ENCODE measurements at regions not wholly inside any gene's neighbourhood (a gene's known extent, or its start where the extent isn't known, plus 50 kb on each side); places are given as distances from the start of the nearest gene placed in this dataset.

DNA sequence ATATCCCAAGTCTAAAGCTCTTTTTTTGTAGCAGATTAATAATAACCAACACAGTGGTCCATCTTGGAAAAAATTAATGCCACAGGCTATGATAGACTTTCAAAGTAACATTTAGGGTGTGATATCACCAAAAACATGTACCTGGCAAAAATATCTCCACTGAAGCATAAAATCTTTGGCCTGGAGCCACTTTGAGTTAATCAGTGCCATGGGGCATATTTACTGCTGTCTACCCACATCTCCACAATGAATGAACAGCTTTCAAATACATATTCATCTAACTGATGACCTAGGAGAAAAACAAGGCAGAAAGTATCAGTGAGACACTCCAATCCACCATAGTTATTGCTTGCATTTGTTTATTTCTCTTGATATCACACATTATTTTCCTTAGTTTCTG lies 296.0 kb upstream of the MDFIC2 start:
- Histone ChIP-seq H3K27me3 (ENCODE audit: control insufficient read depth in 3 of 3, insufficient read depth in 3 of 3, low read depth in 1 of 3, low read length in 3 of 3) (no peaks in the 10 kb centered on the region), H3K27ac (replicated peaks; ENCODE audit: low read length) (no peak overlapping the region), H3K4ac (ENCODE audit: low read length) (no peak overlapping the region), H2BK15ac (ENCODE audit: low read length) (no peak overlapping the region), H2AK5ac (ENCODE audit: low read depth, low read length) (no peak overlapping the region), H2BK5ac (ENCODE audit: low read length) (no peak overlapping the region), H3K4me1 (ENCODE audit: control insufficient read depth in 2 of 2, insufficient read depth in 1 of 2, low read depth in 1 of 2, low read length in 2 of 2) (peaks cover 0 to 2% of the 10 kb centered on the region in 2 donors), H2BK120ac (ENCODE audit: low read depth, low read length) (no peak overlapping the region), H4K8ac (ENCODE audit: low read depth, low read length) (no peak overlapping the region), H2BK12ac (ENCODE audit: low read length) (no peak overlapping the region), H3K9ac (ENCODE audit: low read depth, low read length, poor library complexity) (no peak overlapping the region), H3K18ac (ENCODE audit: low read length) (no peak overlapping the region), H3K9me3 (replicated peaks in 1 of 2; ENCODE audit: control insufficient read depth in 2 of 2, insufficient read depth in 1 of 2, low read depth in 1 of 2, low read length in 2 of 2) (peaks cover 0 to 1% of the 10 kb centered on the region in 2 donors), H3K4me2 (ENCODE audit: insufficient read depth, low read length, poor library complexity, severe bottlenecking) (no peak overlapping the region), H3K4me3 (ENCODE audit: low read length in 2 of 2) (no peak overlapping the region), H3K14ac (ENCODE audit: low read length) (no peak overlapping the region), H3K79me1 (ENCODE audit: low read depth, low read length) (peaks cover 1% of the 10 kb centered on the region), H4K91ac (ENCODE audit: low read depth, low read length, poor library complexity) (no peak overlapping the region), H3K36me3 (replicated peaks in 1 of 2; ENCODE audit: control insufficient read depth in 2 of 2, insufficient read depth in 2 of 2, low read length in 2 of 2) (no peaks in the 10 kb centered on the region), H2AFZ (ENCODE audit: low read length) (no peak overlapping the region), H3K23ac (ENCODE audit: low read depth, low read length, poor library complexity) (no peak overlapping the region)
- no peak for DNase-seq (ENCODE audit: low spot score)

GRCh38 chr3:70607469-70607868 lies 295.0 kb upstream of the MDFIC2 start:
- Histone ChIP-seq H2BK15ac (ENCODE audit: low read length) (no peak overlapping the region), H3K18ac (ENCODE audit: low read length) (no peak overlapping the region), H3K27ac (replicated peaks; ENCODE audit: low read length) (no peak overlapping the region), H3K4me2 (ENCODE audit: insufficient read depth, low read length, poor library complexity, severe bottlenecking) (no peak overlapping the region), H3K79me1 (ENCODE audit: low read depth, low read length) (peaks cover 1% of the 10 kb centered on the region), H4K8ac (ENCODE audit: low read depth, low read length) (no peak overlapping the region), H3K27me3 (ENCODE audit: control insufficient read depth in 3 of 3, insufficient read depth in 3 of 3, low read depth in 1 of 3, low read length in 3 of 3) (no peaks in the 10 kb centered on the region), H2BK12ac (ENCODE audit: low read length) (no peak overlapping the region), H3K23ac (ENCODE audit: low read depth, low read length, poor library complexity) (no peak overlapping the region), H3K14ac (ENCODE audit: low read length) (no peak overlapping the region), H3K9ac (ENCODE audit: low read depth, low read length, poor library complexity) (no peak overlapping the region), H3K36me3 (replicated peaks in 1 of 2; ENCODE audit: control insufficient read depth in 2 of 2, insufficient read depth in 2 of 2, low read length in 2 of 2) (no peaks in the 10 kb centered on the region), H3K4ac (ENCODE audit: low read length) (no peak overlapping the region), H2BK120ac (ENCODE audit: low read depth, low read length) (no peak overlapping the region), H3K9me3 (replicated peaks in 1 of 2; ENCODE audit: control insufficient read depth in 2 of 2, insufficient read depth in 1 of 2, low read depth in 1 of 2, low read length in 2 of 2) (no peaks in the 10 kb centered on the region), H2AFZ (ENCODE audit: low read length) (no peak overlapping the region), H3K4me1 (ENCODE audit: control insufficient read depth in 2 of 2, insufficient read depth in 1 of 2, low read depth in 1 of 2, low read length in 2 of 2) (peaks cover 0 to 2% of the 10 kb centered on the region in 2 donors), H4K91ac (ENCODE audit: low read depth, low read length, poor library complexity) (no peak overlapping the region), H2BK5ac (ENCODE audit: low read length) (no peak overlapping the region), H3K4me3 (ENCODE audit: low read length in 2 of 2) (no peak overlapping the region), H2AK5ac (ENCODE audit: low read depth, low read length) (no peak overlapping the region)
- no CpG with 5 or more reads among the region's 4 CpGs for WGBS, 2 donors (ENCODE audit: extremely low coverage in 2 of 2, insufficient read length in 2 of 2, insufficient replicate concordance in 1 of 2)
- no peak for DNase-seq (ENCODE audit: low spot score)

DNA sequence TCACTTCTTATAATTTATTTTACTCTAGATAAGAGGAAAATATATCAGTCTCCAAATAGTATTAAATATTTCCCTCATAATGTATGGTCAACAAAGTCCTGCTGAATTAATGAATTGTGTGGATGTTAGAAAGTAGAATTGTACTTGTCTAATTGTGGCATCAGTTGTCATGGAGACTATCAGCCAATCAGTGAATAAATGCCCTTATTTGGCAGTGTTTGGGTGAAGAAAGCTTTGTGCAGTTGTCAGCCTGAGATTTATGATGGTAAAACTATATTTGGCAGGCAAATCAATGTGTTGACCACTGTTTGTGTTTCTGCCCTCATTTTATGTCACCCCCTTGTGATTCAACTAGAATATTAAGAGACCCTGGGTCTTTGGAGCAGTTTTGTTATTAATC lies 293.6 kb upstream of the MDFIC2 start:
- no peaks in the 10 kb centered on the region for H3K9me3 ChIP-seq (replicated peaks in 1 of 2; ENCODE audit: control insufficient read depth in 2 of 2, insufficient read depth in 1 of 2, low read depth in 1 of 2, low read length in 2 of 2)
- DNase-seq (ENCODE audit: low spot score): no peak
- no peak overlapping the region for H2AK5ac ChIP-seq (ENCODE audit: low read depth, low read length)
- H3K27me3 ChIP-seq (ENCODE audit: control insufficient read depth in 3 of 3, insufficient read depth in 3 of 3, low read depth in 1 of 3, low read length in 3 of 3): no peaks in the 10 kb centered on the region
- no peak overlapping the region for H4K8ac ChIP-seq (ENCODE audit: low read depth, low read length)
- H3K23ac ChIP-seq (ENCODE audit: low read depth, low read length, poor library complexity): no peak overlapping the region
- H2BK5ac ChIP-seq (ENCODE audit: low read length): no peak overlapping the region
- H2AFZ ChIP-seq (ENCODE audit: low read length): no peak overlapping the region
- H2BK12ac ChIP-seq (ENCODE audit: low read length): no peak overlapping the region
- H3K27ac ChIP-seq (replicated peaks; ENCODE audit: low read length): no peak overlapping the region
- H3K79me1 ChIP-seq (ENCODE audit: low read depth, low read length): no peaks in the 10 kb centered on the region
- no peaks in the 10 kb centered on the region for H3K36me3 ChIP-seq (replicated peaks in 1 of 2; ENCODE audit: control insufficient read depth in 2 of 2, insufficient read depth in 2 of 2, low read length in 2 of 2)
- no peak overlapping the region for H2BK120ac ChIP-seq (ENCODE audit: low read depth, low read length)
- no peak overlapping the region for H3K4me3 ChIP-seq (ENCODE audit: low read length in 2 of 2)
- no peak overlapping the region for H2BK15ac ChIP-seq (ENCODE audit: low read length)
- peaks cover 0 to 2% of the 10 kb centered on the region in 2 donors for H3K4me1 ChIP-seq (ENCODE audit: control insufficient read depth in 2 of 2, insufficient read depth in 1 of 2, low read depth in 1 of 2, low read length in 2 of 2)
- H3K9ac ChIP-seq (ENCODE audit: low read depth, low read length, poor library complexity): no peak overlapping the region
- H3K4ac ChIP-seq (ENCODE audit: low read length): no peak overlapping the region
- no peak overlapping the region for H4K91ac ChIP-seq (ENCODE audit: low read depth, low read length, poor library complexity)
- no peak overlapping the region for H3K14ac ChIP-seq (ENCODE audit: low read length)
- no peak overlapping the region for H3K18ac ChIP-seq (ENCODE audit: low read length)
- H3K4me2 ChIP-seq (ENCODE audit: insufficient read depth, low read length, poor library complexity, severe bottlenecking): no peak overlapping the region

GRCh38 chr3:70603103-70603502 lies 290.7 kb upstream of the MDFIC2 start:
- WGBS, 2 donors (ENCODE audit: extremely low coverage in 2 of 2, insufficient read length in 2 of 2, insufficient replicate concordance in 1 of 2): no CpG with 5 or more reads among the region's 3 CpGs

More at GRCh38 chr3:70603103-70603502, 290.7 kb upstream of the MDFIC2 start:
- no peak overlapping the region for H3K23ac ChIP-seq (ENCODE audit: low read depth, low read length, poor library complexity)
- no peak overlapping the region for H3K14ac ChIP-seq (ENCODE audit: low read length)
- no peak overlapping the region for H3K4ac ChIP-seq (ENCODE audit: low read length)
- H3K4me2 ChIP-seq (ENCODE audit: insufficient read depth, low read length, poor library complexity, severe bottlenecking): no peak overlapping the region
- H3K27me3 ChIP-seq (ENCODE audit: control insufficient read depth in 3 of 3, insufficient read depth in 3 of 3, low read depth in 1 of 3, low read length in 3 of 3): no peaks in the 10 kb centered on the region
- no peak overlapping the region for H2AK5ac ChIP-seq (ENCODE audit: low read depth, low read length)
- H3K9ac ChIP-seq (ENCODE audit: low read depth, low read length, poor library complexity): no peak overlapping the region
- no peak overlapping the region for H4K8ac ChIP-seq (ENCODE audit: low read depth, low read length)
- H2BK5ac ChIP-seq (ENCODE audit: low read length): no peak overlapping the region
- H2BK15ac ChIP-seq (ENCODE audit: low read length): no peak overlapping the region
- no peak overlapping the region for H2BK120ac ChIP-seq (ENCODE audit: low read depth, low read length)
- H4K91ac ChIP-seq (ENCODE audit: low read depth, low read length, poor library complexity): no peak overlapping the region
- peaks cover 0 to 2% of the 10 kb centered on the region in 2 donors for H3K4me1 ChIP-seq (ENCODE audit: control insufficient read depth in 2 of 2, insufficient read depth in 1 of 2, low read depth in 1 of 2, low read length in 2 of 2)
- H3K9me3 ChIP-seq (replicated peaks in 1 of 2; ENCODE audit: control insufficient read depth in 2 of 2, insufficient read depth in 1 of 2, low read depth in 1 of 2, low read length in 2 of 2): no peaks in the 10 kb centered on the region
- no peak for DNase-seq (ENCODE audit: low spot score)
- H3K36me3 ChIP-seq (replicated peaks in 1 of 2; ENCODE audit: control insufficient read depth in 2 of 2, insufficient read depth in 2 of 2, low read length in 2 of 2): no peaks in the 10 kb centered on the region
- H3K4me3 ChIP-seq (ENCODE audit: low read length in 2 of 2): no peak overlapping the region
- no peak overlapping the region for H3K18ac ChIP-seq (ENCODE audit: low read length)
- no peak overlapping the region for H2AFZ ChIP-seq (ENCODE audit: low read length)
- no peaks in the 10 kb centered on the region for H3K79me1 ChIP-seq (ENCODE audit: low read depth, low read length)
- H3K27ac ChIP-seq (replicated peaks; ENCODE audit: low read length): no peak overlapping the region
- no peak overlapping the region for H2BK12ac ChIP-seq (ENCODE audit: low read length)
